HG02571 (cell line): ENCODE measurements at regions not wholly inside any gene's neighbourhood (a gene's known extent, or its start where the extent isn't known, plus 50 kb on each side); places are given as distances from the start of the nearest gene placed in this dataset.

Experiments used
- ATAC-seq: cut with Tn5 transposase; IDR thresholded peaks from one replicate; pipeline ENCODE4 v1.9.1; 2021; ENCODE audit warnings: mild to moderate bottlenecking, moderate library complexity; ENCODE audit not compliant: unreplicated experiment

DNA sequence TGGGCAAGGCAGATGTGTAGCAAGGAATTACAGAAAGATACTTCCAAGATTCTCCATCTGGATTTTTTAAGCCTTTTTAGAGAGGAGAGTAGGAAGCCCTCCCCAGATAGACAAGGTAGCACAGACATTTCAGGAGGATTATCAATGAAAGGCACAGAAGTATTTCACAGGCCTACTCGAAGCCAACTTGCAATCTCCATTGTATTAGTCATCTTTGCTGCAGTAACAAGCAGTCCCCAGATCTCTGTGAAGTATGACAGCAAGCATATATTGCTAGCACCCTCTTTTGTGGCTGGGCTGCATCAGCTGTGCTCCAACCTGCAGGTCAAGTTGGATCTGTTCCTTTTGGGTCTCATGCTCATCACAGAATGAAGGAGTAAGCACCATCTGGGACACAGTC, 101.6 kb downstream of the MAF start:
- ATAC-seq, result no peak

- no peak for ATAC-seq
Measured at GRCh38 chr16:79497606-79498350, 102.8 kb downstream of the MAF start.

DNA sequence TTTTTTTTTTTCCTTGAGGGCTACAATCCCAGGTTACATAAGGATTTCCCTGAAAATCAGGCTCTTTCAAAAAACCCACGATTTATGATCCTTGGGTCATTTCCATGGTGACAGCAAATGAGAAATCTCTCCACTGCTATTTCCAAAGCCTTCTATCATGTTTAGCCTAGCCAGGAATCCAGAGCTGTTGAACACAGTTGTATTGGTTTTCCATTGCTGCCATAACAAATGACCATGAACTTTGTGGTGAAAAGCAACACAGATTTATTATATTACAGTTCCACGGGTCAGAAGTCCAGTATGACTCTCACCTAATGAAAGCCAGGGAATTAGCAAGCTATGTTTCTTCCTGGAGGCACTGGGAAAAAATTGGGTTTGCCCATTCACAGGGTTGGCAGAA, 106.6 kb downstream of the MAF start:
- ATAC-seq, result no peak

- no peak for ATAC-seq
Measured at GRCh38 chr16:79492036-79492435, 108.5 kb downstream of the MAF start.

- ATAC-seq, result no peak
Measured at GRCh38 chr16:79485020-79485419, 115.5 kb downstream of the MAF start.

GRCh38 chr16:79484237-79484636, 116.3 kb downstream of the MAF start:
- no peak for ATAC-seq

DNA sequence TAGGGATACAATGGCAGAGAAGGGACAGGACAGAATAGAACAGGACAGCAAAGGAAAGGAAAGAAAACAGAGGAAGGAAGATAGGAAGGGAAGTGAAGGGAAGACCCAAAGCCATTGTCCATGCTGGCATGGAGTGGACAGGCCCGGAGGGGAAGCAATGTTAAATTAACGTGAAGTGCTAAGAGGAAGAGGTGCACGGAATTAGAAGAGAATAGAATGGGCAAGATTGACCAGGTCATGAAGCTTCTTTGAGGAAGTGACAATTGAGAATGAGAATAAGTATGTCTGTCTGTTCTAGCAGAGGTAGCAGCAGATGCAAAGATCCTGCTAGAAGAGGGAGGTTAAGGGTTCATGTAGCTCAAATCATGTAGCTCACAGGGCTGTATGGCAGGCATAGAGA, 117.2 kb downstream of the MAF start:
- no peak for ATAC-seq

DNA sequence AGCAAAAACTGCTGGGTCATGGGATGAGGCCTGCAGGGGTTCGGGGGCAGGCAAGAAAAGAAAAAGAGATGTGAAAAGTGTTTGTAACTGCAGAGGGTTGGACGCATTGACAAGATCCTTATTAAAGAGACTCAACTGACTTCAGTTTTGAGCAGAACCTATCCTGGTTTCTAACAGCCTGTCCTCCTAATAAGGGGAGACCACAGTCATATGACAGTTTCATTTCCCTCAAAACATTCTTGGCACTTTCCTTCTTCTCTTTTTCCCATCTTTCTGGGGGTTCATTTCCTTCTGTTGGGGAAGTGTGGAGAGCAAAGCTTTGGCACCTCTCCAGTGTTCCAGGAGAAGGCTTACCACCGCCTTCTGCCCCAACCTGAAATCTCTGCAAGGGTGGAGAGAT, 118.5 kb downstream of the MAF start:
- ATAC-seq, result no peak

GRCh38 chr16:79480929-79481328, 119.6 kb downstream of the MAF start:
- ATAC-seq, result no peak

- ATAC-seq, result no peak
Measured at GRCh38 chr16:79480056-79480455, 120.5 kb downstream of the MAF start.

- no peak for ATAC-seq
Measured at GRCh38 chr16:79476580-79476979, 124.0 kb downstream of the MAF start.

DNA sequence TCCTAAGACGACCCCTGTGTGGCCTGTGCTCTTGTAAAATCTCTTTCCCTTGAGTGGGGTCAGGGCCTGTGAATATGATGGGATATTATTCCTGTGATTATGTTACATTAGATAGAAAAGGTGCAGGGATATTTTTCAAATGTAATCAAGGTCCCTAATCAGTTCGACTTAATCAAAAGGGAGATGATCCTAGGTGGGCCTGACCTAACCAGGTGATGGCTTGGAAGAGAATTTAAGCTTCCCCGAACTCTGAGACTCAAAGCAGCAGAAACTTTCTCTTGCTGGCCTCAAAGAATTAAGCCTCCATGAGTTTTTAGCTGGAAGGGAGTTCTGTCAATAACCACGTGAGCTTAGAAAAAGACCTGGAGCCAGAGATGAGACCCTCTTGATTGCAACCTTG, 124.7 kb downstream of the MAF start:
- ATAC-seq, result no peak

GRCh38 chr16:79473456-79473855, 127.1 kb downstream of the MAF start:
- no peak for ATAC-seq

DNA sequence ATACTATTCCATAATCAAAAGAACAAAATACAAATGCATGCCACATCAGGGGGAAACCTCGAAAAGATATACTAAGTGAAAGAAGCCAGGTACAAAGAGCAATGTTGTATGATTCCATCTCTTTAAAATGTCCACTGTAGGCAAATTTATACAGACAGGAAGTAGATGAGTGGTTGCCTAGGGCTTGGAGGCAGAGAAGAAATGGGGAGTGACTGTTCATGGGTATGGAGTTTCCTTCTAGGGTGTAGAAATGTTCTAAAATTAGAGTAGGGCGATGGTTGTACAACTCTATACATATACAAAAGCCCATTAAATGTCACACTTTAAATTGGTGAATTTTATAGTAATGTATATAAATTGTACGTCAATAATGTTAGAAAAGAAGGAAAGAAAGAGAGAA, 128.1 kb downstream of the MAF start:
- no peak for ATAC-seq

- no peak for ATAC-seq
Measured at GRCh38 chr16:79469999-79470398, 130.5 kb downstream of the MAF start.

GRCh38 chr16:79468631-79469030, 131.9 kb downstream of the MAF start:
- ATAC-seq, result no peak

- no peak for ATAC-seq
Measured at GRCh38 chr16:79468121-79468552, 132.4 kb downstream of the MAF start.

DNA sequence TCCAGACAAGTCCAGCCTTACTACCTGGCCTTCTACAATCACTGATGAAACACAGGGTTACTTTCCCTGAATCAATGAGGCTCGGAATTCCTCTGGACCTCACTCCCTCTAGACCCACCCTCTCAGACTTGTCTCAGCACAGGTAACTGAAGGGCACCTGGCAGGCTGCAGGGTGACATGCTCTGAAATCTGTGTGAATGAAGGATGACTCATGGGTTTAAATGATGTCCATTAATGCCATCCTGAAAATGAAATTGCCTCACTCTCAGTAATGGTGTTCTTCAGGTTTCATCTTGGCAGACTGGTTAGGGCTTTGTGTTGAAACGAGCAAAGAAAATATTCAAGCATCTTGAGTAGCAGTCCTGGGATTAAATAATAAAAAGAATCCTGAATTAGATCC, 134.4 kb downstream of the MAF start:
- no peak for ATAC-seq

DNA sequence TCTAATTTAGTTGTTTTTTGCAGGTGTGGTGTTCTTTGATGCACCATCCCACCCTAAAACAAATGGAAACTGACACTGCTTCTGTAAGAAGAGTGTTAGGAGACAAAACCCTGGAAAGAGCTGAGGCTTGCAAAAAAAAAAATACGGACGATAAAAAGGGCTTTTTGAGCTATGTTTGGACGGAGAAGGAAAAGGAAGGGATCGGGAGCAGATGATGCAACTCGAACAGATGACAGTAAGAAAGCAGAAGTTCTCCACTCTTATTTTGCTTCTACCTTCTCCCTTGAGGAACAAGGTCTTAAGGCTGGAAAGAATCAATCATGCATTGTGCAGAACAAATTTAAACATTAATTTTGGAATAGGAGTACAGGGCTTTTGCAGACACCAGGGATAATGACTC, 136.7 kb downstream of the MAF start:
- no peak for ATAC-seq

DNA sequence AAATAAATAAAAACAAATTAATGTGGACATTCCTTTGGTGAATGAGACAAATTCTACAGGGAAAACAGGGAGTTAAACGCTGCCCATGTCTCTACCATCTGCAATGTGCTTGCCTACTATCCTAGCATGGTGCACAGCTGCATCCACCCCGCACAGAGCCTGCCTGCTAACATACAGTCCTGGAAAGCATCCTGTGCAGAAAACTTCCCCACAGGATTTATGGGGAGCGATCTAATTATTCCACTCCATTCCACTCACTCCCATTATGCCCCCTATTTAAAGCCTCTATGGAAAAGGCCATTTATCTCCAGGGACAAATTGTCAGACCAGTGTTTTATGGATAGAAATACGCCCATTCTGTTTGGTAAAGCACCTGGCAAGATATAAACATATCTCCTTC, 144.5 kb downstream of the MAF start:
- ATAC-seq, result no peak

DNA sequence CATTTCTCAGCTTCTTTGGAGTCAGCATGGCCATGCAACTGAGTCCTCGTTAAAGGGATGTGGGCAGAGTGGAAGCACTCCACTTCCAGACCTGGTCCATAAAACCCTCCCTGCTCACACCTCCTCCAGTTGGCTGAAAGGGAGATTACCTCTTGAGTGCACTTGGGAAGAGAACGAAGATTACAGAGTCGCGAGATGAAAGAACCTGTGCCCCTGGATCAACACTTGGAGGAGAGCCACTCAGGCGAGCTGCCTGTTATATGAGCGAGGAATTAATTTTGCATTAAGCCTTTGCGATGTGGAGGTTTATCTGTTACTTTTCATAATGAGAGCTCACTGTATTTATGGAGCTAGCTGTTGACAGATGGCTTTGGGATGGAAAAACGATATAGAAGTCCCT, 147.9 kb downstream of the MAF start:
- no peak for ATAC-seq

DNA sequence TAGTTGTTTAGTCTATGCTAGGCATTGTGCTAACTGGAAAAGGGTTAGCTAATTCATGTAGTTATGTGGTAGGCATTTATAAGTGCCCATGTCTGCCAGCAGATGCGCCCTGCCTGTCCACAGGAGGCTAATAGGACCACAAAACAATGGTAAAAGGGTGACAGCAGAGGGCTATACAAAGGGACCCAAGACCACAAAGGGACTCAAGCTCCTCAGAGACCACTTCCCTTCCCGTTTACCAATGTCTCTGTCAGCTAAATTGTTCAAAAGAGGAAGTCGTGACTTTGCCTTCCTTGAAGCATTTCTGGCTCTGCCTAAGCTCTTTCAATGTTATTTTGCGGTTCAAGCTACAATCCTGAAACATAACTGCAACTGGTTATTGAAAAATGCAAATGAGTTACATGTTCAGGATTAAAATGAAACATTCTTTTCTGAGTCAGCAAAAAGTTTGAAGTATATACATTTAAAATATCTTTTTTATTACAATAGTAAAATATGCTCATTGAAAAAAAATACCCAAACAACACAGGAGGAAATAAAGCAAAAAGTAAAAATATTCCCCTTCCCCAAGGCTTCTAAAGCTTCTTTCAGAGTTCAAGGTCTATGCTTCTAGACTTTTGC, 149.2 kb downstream of the MAF start:
- no peak for ATAC-seq

GRCh38 chr16:79449900-79450299, 150.6 kb downstream of the MAF start:
- no peak for ATAC-seq
